Thyroid gland (tissue), 4 donors: ENCODE measurements at regions not wholly inside any gene's neighbourhood (a gene's known extent, or its start where the extent isn't known, plus 50 kb on each side); places are given as distances from the start of the nearest gene placed in this dataset.

Experiments used
- DNase-seq, 2 donors: peaks; one replicate each; pipeline ENCODE4 v3.0.0-alpha.2; 2019
- H3K27ac ChIP-seq, 3 donors: fragments of 200-600 bp; sonication (generic); 1 replicate in 2 of 3; 2 replicates in 1 of 3; pipeline ENCODE4 v1.5.1; 2016 to 2019; ENCODE audit warnings: mild to moderate bottlenecking in 1 of 3, moderate library complexity in 1 of 3
- H3K27me3 ChIP-seq: fragments of 200-600 bp; sonication (generic); one replicate; pipeline ENCODE4 v1.5.1; 2019
- H3K36me3 ChIP-seq, 2 donors: fragments of 200-600 bp; sonication (generic); one replicate each; pipeline ENCODE4 v1.5.1; 2016 to 2019
- H3K4me1 ChIP-seq, 2 donors: fragments of 200-600 bp; sonication (generic); one replicate each; pipeline ENCODE4 v1.5.1; 2017 to 2019
- H3K4me3 ChIP-seq, 3 donors: fragments of 200-600 bp; sonication (generic); replicated peaks in 1 of 3; 1 replicate in 2 of 3; 2 replicates in 1 of 3; pipeline ENCODE4 v1.5.1; 2016; ENCODE audit warnings: mild to moderate bottlenecking in 1 of 3
- H3K9me3 ChIP-seq: fragments of 200-600 bp; sonication (generic); one replicate; pipeline ENCODE4 v1.5.1; 2017
- CTCF ChIP-seq, 6 experiments: fragments of 200-600 bp in 3 of 6; fragments of 450-650 bp in 3 of 6; sonication (generic) in 3 of 6; IDR thresholded peaks; one replicate each; pipeline ENCODE4 v1.5.1; 2016 to 2019; ENCODE audit warnings: antibody characterized with exemption in 6 of 6, mild to moderate bottlenecking in 2 of 6, inconsistent platforms in 1 of 6, moderate library complexity in 1 of 6
- POLR2A ChIP-seq, 2 donors: fragments of 450-650 bp; IDR thresholded peaks; one replicate each; pipeline ENCODE4 v1.6.1; 2017; ENCODE audit warnings: antibody characterized with exemption in 2 of 2, mild to moderate bottlenecking in 2 of 2, moderate library complexity in 1 of 2
- WGBS, 2 donors: methylation state at CpG; one replicate each; pipeline ENCODE4 v1.1.5; 2017; 5-methylcytosine and 5-hydroxymethylcytosine counted together
- intact Hi-C: fragments of 100-400 bp; cut with DNase I; formaldehyde crosslinking; loops from one replicate; pipeline ENCODE4 v1.15.1; 2023

GRCh38 chr20:40826699-40827098, 137.7 kb upstream of the MAFB start:
- Histone ChIP-seq H3K27ac (no peak overlapping the region), H3K27me3 (no peaks in the 10 kb centered on the region), H3K36me3 (no peaks in the 10 kb centered on the region), H3K4me1 (no peaks in the 10 kb centered on the region), H3K4me3 (no peak overlapping the region), H3K9me3 (no peaks in the 10 kb centered on the region)
- DNase-seq = no peak
- TF ChIP-seq CTCF (IDR thresholded peaks at IDR 0.05) = no peak
- no peak for TF ChIP-seq POLR2A (IDR thresholded peaks at IDR 0.05)
- intact Hi-C loops = no loop called here

GRCh38 chr20:40835321-40835720, 146.3 kb upstream of the MAFB start:
- intact Hi-C loops = no loop called here
- DNase-seq = no peak
- Histone ChIP-seq H3K4me1 (no peaks in the 10 kb centered on the region), H3K27ac (no peak overlapping the region), H3K9me3 (no peaks in the 10 kb centered on the region), H3K4me3 (no peak overlapping the region), H3K27me3 (no peaks in the 10 kb centered on the region), H3K36me3 (no peaks in the 10 kb centered on the region)
- TF ChIP-seq CTCF (IDR thresholded peaks at IDR 0.05) (no peak), POLR2A (IDR thresholded peaks at IDR 0.05) (no peak)
- WGBS, 2 donors = 72 to 76% methylated on average over 5 of the region's 5 CpGs

DNA sequence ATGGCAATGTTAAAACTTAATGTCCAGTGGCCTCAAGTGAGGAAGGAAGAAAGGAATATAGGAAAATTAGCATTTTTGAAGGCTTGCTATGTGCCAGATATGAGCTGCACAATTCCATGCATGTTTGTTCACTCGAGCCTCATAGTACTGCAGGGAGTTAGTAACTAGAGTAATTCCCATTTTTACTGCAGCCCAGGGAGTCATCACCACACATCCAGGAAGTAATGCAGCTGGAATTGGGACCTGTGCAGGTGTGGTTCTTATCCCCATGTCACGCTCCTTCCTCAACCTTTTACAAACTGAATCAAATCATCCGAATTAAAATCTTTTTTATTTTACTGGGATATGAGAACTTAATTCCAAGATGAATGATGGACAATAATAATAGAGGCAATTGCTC, 149.5 kb upstream of the MAFB start:
- no peaks in the 10 kb centered on the region for H3K36me3 ChIP-seq
- no peak for DNase-seq
- H3K4me1 ChIP-seq = no peaks in the 10 kb centered on the region
- intact Hi-C loops = no loop called here
- no peak overlapping the region for H3K27ac ChIP-seq
- WGBS, 2 donors = 79 to 80% methylated on average over 3 of the region's 3 CpGs
- TF ChIP-seq POLR2A (IDR thresholded peaks at IDR 0.05) = no peak
- no peaks in the 10 kb centered on the region for H3K9me3 ChIP-seq
- no peaks in the 10 kb centered on the region for H3K27me3 ChIP-seq
- no peak overlapping the region for H3K4me3 ChIP-seq

GRCh38 chr20:40843251-40843650, 154.2 kb upstream of the MAFB start:
- no peaks in the 10 kb centered on the region for H3K36me3 ChIP-seq
- DNase-seq = no peak
- 50 to 57% methylated on average over 1 of the region's 1 CpG for WGBS, 2 donors
- TF ChIP-seq POLR2A (IDR thresholded peaks at IDR 0.05) (no peak), CTCF (IDR thresholded peaks at IDR 0.05) (no peak)
- H3K4me3 ChIP-seq = no peak overlapping the region
- no peak overlapping the region for H3K27ac ChIP-seq
- H3K4me1 ChIP-seq = no peaks in the 10 kb centered on the region
- intact Hi-C loops = no loop called here
- H3K9me3 ChIP-seq = no peaks in the 10 kb centered on the region
- H3K27me3 ChIP-seq = no peaks in the 10 kb centered on the region

GRCh38 chr20:40844332-40844731, 155.3 kb upstream of the MAFB start:
- Histone ChIP-seq H3K36me3 (no peaks in the 10 kb centered on the region), H3K4me1 (no peaks in the 10 kb centered on the region), H3K9me3 (no peaks in the 10 kb centered on the region), H3K27me3 (no peaks in the 10 kb centered on the region), H3K27ac (no peak overlapping the region), H3K4me3 (no peak overlapping the region)
- intact Hi-C loops = no loop called here
- WGBS, 2 donors = 84 to 91% methylated on average over 7 of the region's 7 CpGs
- TF ChIP-seq POLR2A (IDR thresholded peaks at IDR 0.05) = no peak
- no peak for TF ChIP-seq CTCF (IDR thresholded peaks at IDR 0.05)
- no peak for DNase-seq

GRCh38 chr20:40848096-40848495, 159.1 kb upstream of the MAFB start:
- Histone ChIP-seq H3K4me1 (no peaks in the 10 kb centered on the region), H3K36me3 (no peaks in the 10 kb centered on the region), H3K27ac (no peak overlapping the region), H3K27me3 (no peaks in the 10 kb centered on the region), H3K4me3 (no peak overlapping the region), H3K9me3 (no peaks in the 10 kb centered on the region)
- 82 to 89% methylated on average over 11 of the region's 11 CpGs for WGBS, 2 donors
- intact Hi-C loops = no loop called here
- no peak for TF ChIP-seq CTCF (IDR thresholded peaks at IDR 0.05)
- no peak for TF ChIP-seq POLR2A (IDR thresholded peaks at IDR 0.05)
- DNase-seq = no peak
